Peyer's patch (tissue), 4 donors: ENCODE measurements at regions not wholly inside any gene's neighbourhood (a gene's known extent, or its start where the extent isn't known, plus 50 kb on each side); places are given as distances from the start of the nearest gene placed in this dataset.
A peak's percentile ranks its signal among the peaks of the same experiment; 100 is the strongest.

Source experiments
- DNase-seq, 3 donors: peaks; one replicate each; pipeline ENCODE4 v3.0.0-alpha.2; 2017 to 2019
- H3K27ac ChIP-seq, 4 donors: fragments of 200-600 bp; sonication (generic); one replicate each; pipeline ENCODE4 v1.5.1; 2016 to 2019
- H3K27me3 ChIP-seq, 2 donors: fragments of 200-600 bp; sonication (generic); one replicate each; pipeline ENCODE4 v1.5.1; 2019
- H3K36me3 ChIP-seq, 3 donors: fragments of 200-600 bp; sonication (generic); one replicate each; pipeline ENCODE4 v1.5.1; 2016 to 2019
- H3K4me1 ChIP-seq, 4 donors: fragments of 200-600 bp; sonication (generic); one replicate each; pipeline ENCODE4 v1.5.1; 2016 to 2019
- H3K4me3 ChIP-seq, 4 donors: fragments of 200-600 bp; sonication (generic); 1 replicate in 3 of 4; 2 replicates in 1 of 4; pipeline ENCODE4 v1.5.1; 2016 to 2019; ENCODE audit warnings: mild to moderate bottlenecking in 1 of 4
- H3K9me3 ChIP-seq, 4 donors: fragments of 200-600 bp; sonication (generic); one replicate each; pipeline ENCODE4 v1.5.1; 2016 to 2019; ENCODE audit warnings: mild to moderate bottlenecking in 1 of 4
- POLR2A ChIP-seq, 2 donors: fragments of 450-650 bp; IDR thresholded peaks; one replicate each; pipeline ENCODE4 v1.5.1; 2017; ENCODE audit warnings: antibody characterized with exemption in 2 of 2, mild to moderate bottlenecking in 2 of 2, moderate library complexity in 2 of 2
- TF ChIP-seq, protein P1 (sequence below), 6 experiments: fragments of 450-650 bp in 4 of 6; fragments of 200-600 bp in 2 of 6; sonication (generic) in 1 of 6; IDR thresholded peaks; one replicate each; pipeline ENCODE4 v1.5.1; 2017 to 2019; ENCODE audit warnings: antibody characterized with exemption in 6 of 6, mild to moderate bottlenecking in 3 of 6, moderate library complexity in 1 of 6

DNA sequence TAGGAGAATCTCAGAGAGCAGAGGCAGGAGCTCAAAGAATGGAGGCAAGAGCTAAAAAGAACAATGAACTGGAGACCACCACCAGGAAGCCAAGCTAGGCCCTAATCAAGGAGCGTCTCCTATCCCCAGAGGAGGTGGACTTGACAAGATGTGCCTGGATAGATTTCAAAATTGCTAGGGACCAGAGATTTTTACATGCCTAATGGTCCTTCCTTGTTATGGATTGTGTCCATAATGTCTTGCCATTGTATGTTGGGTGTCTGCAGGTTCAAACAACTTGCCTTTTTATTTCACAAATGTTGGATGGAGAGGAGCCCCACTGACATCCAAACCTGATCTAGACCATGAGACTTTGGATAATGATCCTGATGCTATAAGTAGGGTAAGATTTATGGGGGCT lies 88.2 kb upstream of the TP53I11 start:
- TF ChIP-seq, protein P1, sequence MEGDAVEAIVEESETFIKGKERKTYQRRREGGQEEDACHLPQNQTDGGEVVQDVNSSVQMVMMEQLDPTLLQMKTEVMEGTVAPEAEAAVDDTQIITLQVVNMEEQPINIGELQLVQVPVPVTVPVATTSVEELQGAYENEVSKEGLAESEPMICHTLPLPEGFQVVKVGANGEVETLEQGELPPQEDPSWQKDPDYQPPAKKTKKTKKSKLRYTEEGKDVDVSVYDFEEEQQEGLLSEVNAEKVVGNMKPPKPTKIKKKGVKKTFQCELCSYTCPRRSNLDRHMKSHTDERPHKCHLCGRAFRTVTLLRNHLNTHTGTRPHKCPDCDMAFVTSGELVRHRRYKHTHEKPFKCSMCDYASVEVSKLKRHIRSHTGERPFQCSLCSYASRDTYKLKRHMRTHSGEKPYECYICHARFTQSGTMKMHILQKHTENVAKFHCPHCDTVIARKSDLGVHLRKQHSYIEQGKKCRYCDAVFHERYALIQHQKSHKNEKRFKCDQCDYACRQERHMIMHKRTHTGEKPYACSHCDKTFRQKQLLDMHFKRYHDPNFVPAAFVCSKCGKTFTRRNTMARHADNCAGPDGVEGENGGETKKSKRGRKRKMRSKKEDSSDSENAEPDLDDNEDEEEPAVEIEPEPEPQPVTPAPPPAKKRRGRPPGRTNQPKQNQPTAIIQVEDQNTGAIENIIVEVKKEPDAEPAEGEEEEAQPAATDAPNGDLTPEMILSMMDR (IDR thresholded peaks at IDR 0.05): no peak
- TF ChIP-seq POLR2A (IDR thresholded peaks at IDR 0.05): no peak
- no peaks in the 10 kb centered on the region for H3K9me3 ChIP-seq
- H3K36me3 ChIP-seq: no peaks in the 10 kb centered on the region
- H3K4me3 ChIP-seq: no peak overlapping the region
- H3K4me1 ChIP-seq: no peaks in the 10 kb centered on the region
- no peak for DNase-seq
- H3K27me3 ChIP-seq: no peaks in the 10 kb centered on the region
- no peak overlapping the region for H3K27ac ChIP-seq

- no peaks in the 10 kb centered on the region for H3K27me3 ChIP-seq
- H3K4me1 ChIP-seq: no peaks in the 10 kb centered on the region
- H3K9me3 ChIP-seq: no peaks in the 10 kb centered on the region
- no peak overlapping the region for H3K27ac ChIP-seq
- DNase-seq: no peak
- no peaks in the 10 kb centered on the region for H3K36me3 ChIP-seq
- H3K4me3 ChIP-seq: no peak overlapping the region
- TF ChIP-seq, protein P1 (IDR thresholded peaks at IDR 0.05): no peak
- TF ChIP-seq POLR2A (IDR thresholded peaks at IDR 0.05): no peak
Observed at GRCh38 chr11:45041596-45041995, 90.9 kb upstream of the TP53I11 start.

DNA sequence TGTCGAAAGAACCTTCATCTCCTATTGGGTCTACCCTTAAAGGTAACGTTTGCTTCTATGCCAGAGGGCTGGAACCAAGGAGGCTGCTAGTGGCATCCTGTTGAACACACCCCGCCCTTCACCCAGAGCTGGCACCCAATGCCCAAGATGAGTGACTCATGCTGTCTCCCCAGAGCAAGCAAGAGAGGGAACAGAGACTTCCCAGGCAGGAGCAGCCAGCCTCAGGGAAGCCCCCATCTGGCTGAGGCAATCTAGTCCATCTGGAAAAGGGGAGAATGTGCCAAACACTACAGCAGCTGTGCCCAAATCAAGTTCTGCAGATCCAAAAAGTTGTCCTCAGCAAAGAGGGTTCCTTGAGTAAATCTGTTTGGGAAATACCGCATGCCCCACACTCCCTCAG lies 91.9 kb upstream of the TP53I11 start:
- TF ChIP-seq POLR2A (IDR thresholded peaks at IDR 0.05): no peak
- TF ChIP-seq, protein P1 (IDR thresholded peaks at IDR 0.05): no peak
- Histone ChIP-seq H3K27me3 (no peaks in the 10 kb centered on the region), H3K27ac (no peak overlapping the region), H3K4me3 (no peak overlapping the region), H3K4me1 (no peaks in the 10 kb centered on the region), H3K9me3 (no peaks in the 10 kb centered on the region), H3K36me3 (no peaks in the 10 kb centered on the region)
- DNase-seq: no peak

DNA sequence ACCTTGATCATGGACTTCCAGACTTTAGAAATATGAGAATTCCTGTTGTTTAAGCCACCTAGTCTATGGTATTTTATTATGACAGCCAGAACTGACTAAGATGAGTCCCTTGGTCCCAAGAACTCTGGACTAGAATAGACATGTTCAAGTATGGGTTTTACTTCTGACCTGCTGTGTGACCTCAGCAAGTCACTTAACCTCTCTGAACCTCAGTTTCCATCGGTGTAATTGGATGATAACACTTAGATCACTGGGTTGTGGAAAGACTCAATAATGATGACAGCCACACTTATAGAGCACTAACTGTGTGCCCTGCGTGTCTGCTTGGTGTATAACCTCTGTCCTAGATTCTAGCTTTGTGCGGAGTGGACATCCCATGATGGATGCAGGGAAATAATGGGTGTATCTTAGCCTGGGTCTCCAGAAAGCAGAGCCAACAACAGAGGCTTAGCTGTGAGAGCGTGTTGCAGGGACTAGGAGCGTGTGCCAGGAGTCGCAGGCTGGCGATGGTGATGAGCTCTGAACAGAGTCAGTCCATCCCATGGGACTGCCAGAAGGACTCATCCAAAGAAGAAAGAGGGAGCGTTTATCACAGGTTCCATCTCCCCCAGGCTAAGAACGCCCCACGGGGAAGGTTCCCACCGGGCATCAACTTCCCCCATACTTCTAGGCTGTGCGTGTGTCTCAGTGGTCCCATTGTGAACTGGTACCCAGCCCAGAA lies 93.2 kb upstream of the TP53I11 start:
- no peak overlapping the region for H3K4me3 ChIP-seq
- no peaks in the 10 kb centered on the region for H3K9me3 ChIP-seq
- no peak for DNase-seq
- H3K4me1 ChIP-seq: peaks cover 0 to 8% (median 0%) of the 10 kb centered on the region in 4 donors
- no peaks in the 10 kb centered on the region for H3K27me3 ChIP-seq
- H3K36me3 ChIP-seq: no peaks in the 10 kb centered on the region
- no peak overlapping the region for H3K27ac ChIP-seq
- TF ChIP-seq, protein P1 (IDR thresholded peaks at IDR 0.05): no peak
- TF ChIP-seq POLR2A (IDR thresholded peaks at IDR 0.05): no peak

DNA sequence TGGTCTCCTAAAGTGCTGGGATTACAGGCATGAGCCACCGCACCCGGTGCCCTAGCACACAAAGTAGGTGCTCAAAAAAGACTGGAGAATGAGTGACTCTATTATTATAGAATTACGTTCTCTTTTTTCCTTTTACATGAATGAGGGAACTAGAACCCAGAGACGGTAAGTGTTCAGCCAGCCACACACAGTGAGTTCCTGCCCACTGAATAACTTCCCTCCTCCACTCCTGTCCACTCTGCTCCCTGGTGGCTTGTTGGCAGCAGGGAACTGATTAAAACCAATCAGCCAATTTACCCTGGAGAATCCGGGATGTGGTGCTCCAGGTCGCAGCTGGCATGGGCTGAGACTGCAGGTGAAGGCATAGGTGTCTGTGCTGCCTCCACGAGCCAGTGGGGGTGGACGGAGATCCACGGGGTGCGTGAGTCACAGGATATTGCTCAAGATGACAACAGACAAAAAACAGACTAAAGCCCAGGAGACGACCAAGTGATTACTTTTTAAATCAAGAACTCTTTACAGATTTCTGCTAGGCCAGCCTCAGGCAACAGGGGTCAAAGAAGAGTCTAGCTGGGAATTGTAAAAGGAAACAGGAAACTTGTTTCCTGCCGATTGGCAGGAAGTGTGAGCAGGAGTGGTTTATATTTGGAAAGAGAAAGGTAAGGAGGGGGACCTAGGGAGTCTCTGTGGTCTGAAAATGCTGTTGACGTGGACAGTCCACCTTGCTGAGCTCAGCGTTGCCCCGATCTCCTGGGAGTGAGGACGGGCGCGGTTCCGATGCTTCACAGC lies 95.2 kb upstream of the TP53I11 start:
- H3K4me1 ChIP-seq: peaks cover 0 to 13% (median 0%) of the 10 kb centered on the region in 4 donors
- DNase-seq: peak in 1 of 3 donors; percentile 60
- TF ChIP-seq, protein P1 (IDR thresholded peaks at IDR 0.05): no peak
- TF ChIP-seq POLR2A (IDR thresholded peaks at IDR 0.05): no peak
- H3K36me3 ChIP-seq: no peaks in the 10 kb centered on the region
- H3K9me3 ChIP-seq: no peaks in the 10 kb centered on the region
- H3K4me3 ChIP-seq: no peak overlapping the region
- H3K27me3 ChIP-seq: no peaks in the 10 kb centered on the region
- H3K27ac ChIP-seq: peak overlapping the region in 2 of 4 donors; percentile 18 to 48
